ENCODE measurements at regions not wholly inside any gene's neighbourhood (a gene's known extent, or its start where the extent isn't known, plus 50 kb on each side); places are given as distances from the start of the nearest gene placed in this dataset.
"Not testable (repeated sequence)": the region's sequence is repeated elsewhere in the genome, so short reads cannot be mapped to it uniquely, and the experiment has no call there.

DNA sequence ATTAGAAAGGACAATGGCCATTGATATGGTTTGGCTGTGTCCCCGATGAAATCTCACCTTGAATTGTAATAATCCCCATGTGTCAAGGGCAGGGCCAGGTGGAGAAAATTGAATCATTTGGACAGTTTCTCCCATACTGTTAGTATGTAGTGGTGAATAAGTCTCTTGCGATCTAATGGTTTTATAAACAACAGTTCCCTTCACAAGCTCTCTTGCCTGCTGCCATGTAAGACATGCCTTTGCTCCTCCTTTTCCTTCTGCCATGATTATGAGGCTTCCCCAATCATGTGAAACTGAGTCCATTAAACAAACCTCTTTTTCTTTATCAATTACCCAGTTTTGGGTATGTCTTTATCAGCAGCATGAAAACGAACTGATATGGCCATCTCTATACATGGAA lies 302.7 kb downstream of the SFMBT2 start:
- Histone ChIP-seq H4K20me1 (ENCODE audit: insufficient read depth, low read length) (no peaks in the 10 kb centered on the region), H3K79me2 (ENCODE audit: insufficient read depth, low read length) (no peaks in the 10 kb centered on the region), H3K27me3 (ENCODE audit: insufficient read depth, low read length) (no peaks in the 10 kb centered on the region), H2AFZ (ENCODE audit: low read length) (no peak overlapping the region), H3K4me2 (ENCODE audit: insufficient read depth, low read length) (no peak overlapping the region), H3K4me3 (ENCODE audit: insufficient read depth, low read length) (no peak overlapping the region), H3K36me3 (ENCODE audit: insufficient read depth, low read length) (no peaks in the 10 kb centered on the region), H3K27ac (ENCODE audit: low read depth, low read length) (no peak overlapping the region), H3K9me3 (ENCODE audit: low read depth, low read length) (peaks cover 3% of the 10 kb centered on the region), H3K4me1 (ENCODE audit: insufficient read depth, low read length) (no peaks in the 10 kb centered on the region)
- no peak for DNase-seq (ENCODE audit: insufficient read length, low spot score, missing footprints)
- TF ChIP-seq, protein P1, sequence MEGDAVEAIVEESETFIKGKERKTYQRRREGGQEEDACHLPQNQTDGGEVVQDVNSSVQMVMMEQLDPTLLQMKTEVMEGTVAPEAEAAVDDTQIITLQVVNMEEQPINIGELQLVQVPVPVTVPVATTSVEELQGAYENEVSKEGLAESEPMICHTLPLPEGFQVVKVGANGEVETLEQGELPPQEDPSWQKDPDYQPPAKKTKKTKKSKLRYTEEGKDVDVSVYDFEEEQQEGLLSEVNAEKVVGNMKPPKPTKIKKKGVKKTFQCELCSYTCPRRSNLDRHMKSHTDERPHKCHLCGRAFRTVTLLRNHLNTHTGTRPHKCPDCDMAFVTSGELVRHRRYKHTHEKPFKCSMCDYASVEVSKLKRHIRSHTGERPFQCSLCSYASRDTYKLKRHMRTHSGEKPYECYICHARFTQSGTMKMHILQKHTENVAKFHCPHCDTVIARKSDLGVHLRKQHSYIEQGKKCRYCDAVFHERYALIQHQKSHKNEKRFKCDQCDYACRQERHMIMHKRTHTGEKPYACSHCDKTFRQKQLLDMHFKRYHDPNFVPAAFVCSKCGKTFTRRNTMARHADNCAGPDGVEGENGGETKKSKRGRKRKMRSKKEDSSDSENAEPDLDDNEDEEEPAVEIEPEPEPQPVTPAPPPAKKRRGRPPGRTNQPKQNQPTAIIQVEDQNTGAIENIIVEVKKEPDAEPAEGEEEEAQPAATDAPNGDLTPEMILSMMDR (IDR thresholded peaks at IDR 0.05; ENCODE audit: extremely low read depth, low read depth, low read length) = no peak

DNA sequence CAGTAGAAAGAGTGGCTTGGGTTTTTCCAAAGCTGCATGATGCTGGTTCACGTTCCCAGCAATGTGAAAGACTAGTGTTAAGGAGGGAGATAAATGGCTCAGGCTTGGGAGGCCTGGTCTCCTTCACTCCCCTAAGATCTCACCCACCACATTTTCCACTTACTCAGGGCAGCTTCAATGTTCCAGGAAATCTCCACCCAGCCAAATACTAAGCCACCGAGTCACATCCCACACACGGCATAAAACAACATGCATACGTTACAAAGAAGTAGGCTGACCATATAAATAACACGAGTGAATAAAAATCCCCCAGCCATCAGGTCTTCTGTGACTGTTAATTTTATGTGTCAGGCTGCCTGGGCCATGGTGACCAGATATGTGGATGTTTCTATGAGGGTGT lies 303.5 kb downstream of the SFMBT2 start:
- no peak overlapping the region for H3K4me2 ChIP-seq (ENCODE audit: insufficient read depth, low read length)
- no peak overlapping the region for H3K27ac ChIP-seq (ENCODE audit: low read depth, low read length)
- H3K9me3 ChIP-seq (ENCODE audit: low read depth, low read length) = peaks cover 3% of the 10 kb centered on the region
- no peak overlapping the region for H2AFZ ChIP-seq (ENCODE audit: low read length)
- TF ChIP-seq, protein P1 (IDR thresholded peaks at IDR 0.05; ENCODE audit: extremely low read depth, low read depth, low read length) = no peak
- H3K4me3 ChIP-seq (ENCODE audit: insufficient read depth, low read length) = no peak overlapping the region
- DNase-seq (ENCODE audit: insufficient read length, low spot score, missing footprints) = no peak
- no peaks in the 10 kb centered on the region for H3K36me3 ChIP-seq (ENCODE audit: insufficient read depth, low read length)
- no peaks in the 10 kb centered on the region for H4K20me1 ChIP-seq (ENCODE audit: insufficient read depth, low read length)
- H3K4me1 ChIP-seq (ENCODE audit: insufficient read depth, low read length) = no peaks in the 10 kb centered on the region
- H3K27me3 ChIP-seq (ENCODE audit: insufficient read depth, low read length) = no peaks in the 10 kb centered on the region
- H3K79me2 ChIP-seq (ENCODE audit: insufficient read depth, low read length) = no peaks in the 10 kb centered on the region

DNA sequence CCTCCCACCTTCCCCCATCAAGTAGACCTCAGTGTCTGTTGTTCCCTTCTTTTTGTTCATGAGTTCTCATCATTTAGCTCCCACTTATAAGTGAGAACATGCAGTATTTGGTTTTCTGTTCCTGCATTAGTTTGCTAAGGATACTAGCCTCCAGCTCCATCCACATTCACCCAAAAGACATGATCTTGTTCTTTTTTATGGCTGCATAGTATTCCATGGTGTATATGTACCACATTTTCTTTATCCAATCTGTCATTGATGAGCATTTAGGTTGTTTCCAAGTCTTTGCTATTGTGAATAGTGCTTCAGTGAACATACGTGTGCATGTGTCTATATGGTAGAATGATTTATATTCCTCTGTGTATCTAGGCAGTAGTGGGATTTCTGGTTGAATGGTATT lies 306.5 kb downstream of the SFMBT2 start:
- H3K27ac ChIP-seq (ENCODE audit: low read depth, low read length) = not testable (repeated sequence)

DNA sequence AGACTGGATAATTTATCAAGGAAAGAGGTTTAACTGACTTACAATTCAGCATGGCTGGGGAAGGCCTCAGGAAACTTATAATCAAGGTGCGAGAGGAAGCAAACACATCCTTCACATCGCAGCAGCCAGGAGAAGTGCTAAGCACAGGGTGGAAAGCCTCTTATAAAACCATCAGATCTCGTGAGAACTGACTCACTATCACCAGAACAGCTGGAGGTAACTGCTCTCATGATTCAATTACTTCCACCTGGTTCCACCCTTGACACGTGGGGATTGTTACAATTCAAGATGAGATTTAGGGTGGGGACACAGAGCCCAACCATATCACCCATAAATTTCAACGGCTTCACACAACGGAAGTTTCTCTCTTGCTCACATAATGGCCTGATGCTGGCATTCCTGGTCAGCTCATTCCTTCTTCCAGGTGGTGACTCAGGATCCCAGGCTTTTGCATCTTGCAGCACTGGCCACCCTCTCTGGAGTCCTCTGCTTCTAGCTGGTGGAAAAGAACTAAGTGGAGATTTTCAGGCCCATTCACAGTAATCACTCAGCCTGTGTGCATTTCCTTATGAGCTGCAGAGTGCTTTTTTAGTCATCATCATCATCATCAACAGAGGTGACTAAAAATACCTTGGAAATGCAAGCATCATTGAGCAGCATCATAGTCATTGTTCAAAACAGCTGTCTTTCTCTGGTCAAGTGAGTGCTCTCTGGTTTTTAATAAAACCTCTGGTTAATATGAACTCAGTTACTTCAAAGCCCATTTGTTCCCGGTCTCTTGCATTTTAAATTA lies 308.1 kb downstream of the SFMBT2 start:
- no peaks in the 10 kb centered on the region for H3K27me3 ChIP-seq (ENCODE audit: insufficient read depth, low read length)
- no peaks in the 10 kb centered on the region for H3K4me1 ChIP-seq (ENCODE audit: insufficient read depth, low read length)
- DNase-seq (ENCODE audit: insufficient read length, low spot score, missing footprints) = no peak
- no peaks in the 10 kb centered on the region for H3K9me3 ChIP-seq (ENCODE audit: low read depth, low read length)
- no peak overlapping the region for H3K27ac ChIP-seq (ENCODE audit: low read depth, low read length)
- H3K4me3 ChIP-seq (ENCODE audit: insufficient read depth, low read length) = no peak overlapping the region
- H2AFZ ChIP-seq (ENCODE audit: low read length) = no peak overlapping the region
- TF ChIP-seq, protein P1 (IDR thresholded peaks at IDR 0.05; ENCODE audit: extremely low read depth, low read depth, low read length) = no peak
- H3K79me2 ChIP-seq (ENCODE audit: insufficient read depth, low read length) = no peaks in the 10 kb centered on the region
- H3K36me3 ChIP-seq (ENCODE audit: insufficient read depth, low read length) = no peaks in the 10 kb centered on the region
- H3K4me2 ChIP-seq (ENCODE audit: insufficient read depth, low read length) = no peak overlapping the region
- H4K20me1 ChIP-seq (ENCODE audit: insufficient read depth, low read length) = no peaks in the 10 kb centered on the region

More for the DNA sequence above, 306.5 kb downstream of the SFMBT2 start:
- not testable (repeated sequence) for H3K4me1 ChIP-seq (ENCODE audit: insufficient read depth, low read length); H3K36me3 ChIP-seq (ENCODE audit: insufficient read depth, low read length); H3K9me3 ChIP-seq (ENCODE audit: low read depth, low read length); DNase-seq (ENCODE audit: insufficient read length, low spot score, missing footprints); H3K27me3 ChIP-seq (ENCODE audit: insufficient read depth, low read length); H3K4me3 ChIP-seq (ENCODE audit: insufficient read depth, low read length); H3K4me2 ChIP-seq (ENCODE audit: insufficient read depth, low read length); H2AFZ ChIP-seq (ENCODE audit: low read length); H3K79me2 ChIP-seq (ENCODE audit: insufficient read depth, low read length); H4K20me1 ChIP-seq (ENCODE audit: insufficient read depth, low read length)

Data from osteoblast (primary cell).